Fibroblast of pulmonary artery (primary cell): ENCODE measurements at regions not wholly inside any gene's neighbourhood (a gene's known extent, or its start where the extent isn't known, plus 50 kb on each side); places are given as distances from the start of the nearest gene placed in this dataset.

Experiments
- DNase-seq: peaks from one replicate; pipeline ENCODE4 v3.0.0-alpha.2; 2010; ENCODE audit warnings: low read depth
- H3K4me3 ChIP-seq: replicated peaks from 2 replicates; pipeline ENCODE4 v1.5.1; 2011; ENCODE audit warnings: low read depth, mild to moderate bottlenecking, control low read depth, low read length, moderate library complexity
- CTCF ChIP-seq: IDR thresholded peaks from 2 replicates; pipeline ENCODE4 v1.5.1; 2011; ENCODE audit warnings: mild to moderate bottlenecking, control low read depth, low read length, inconsistent platforms; ENCODE audit errors: missing control alignments

- no peak for DNase-seq
- no peak overlapping the region for H3K4me3 ChIP-seq
- no peak for TF ChIP-seq CTCF
These were observed 246.3 kb downstream of the KCNC2 start for GRCh38 chr12:74963304-74963703.

GRCh38 chr12:74963867-74964331, 245.7 kb downstream of the KCNC2 start:
- no peak for TF ChIP-seq CTCF
- no peak for DNase-seq
- no peak overlapping the region for H3K4me3 ChIP-seq

- DNase-seq, result no peak
- no peak for TF ChIP-seq CTCF
- no peak overlapping the region for H3K4me3 ChIP-seq
These were observed 245.2 kb downstream of the KCNC2 start for GRCh38 chr12:74964390-74964789.

GRCh38 chr12:74971201-74971600, 238.4 kb downstream of the KCNC2 start:
- DNase-seq, result no peak
- no peak for TF ChIP-seq CTCF
- no peak overlapping the region for H3K4me3 ChIP-seq

GRCh38 chr12:74977832-74978481, 231.7 kb downstream of the KCNC2 start:
- no peak for TF ChIP-seq CTCF
- DNase-seq, result no peak

GRCh38 chr12:74980510-74980909, 229.1 kb downstream of the KCNC2 start:
- no peak for DNase-seq
- TF ChIP-seq CTCF, result no peak
- no peak overlapping the region for H3K4me3 ChIP-seq

More at GRCh38 chr12:74977832-74978481, 231.7 kb downstream of the KCNC2 start:
- H3K4me3 ChIP-seq, result no peak overlapping the region

- no peak overlapping the region for H3K4me3 ChIP-seq
- TF ChIP-seq CTCF, result no peak
- DNase-seq, result no peak
These were observed 228.1 kb downstream of the KCNC2 start for GRCh38 chr12:74981541-74981940.
